PC-3 (cell line): ENCODE measurements at regions not wholly inside any gene's neighbourhood (a gene's known extent, or its start where the extent isn't known, plus 50 kb on each side); places are given as distances from the start of the nearest gene placed in this dataset.

ENCODE experiments used
- ATAC-seq: fragments of 200-7000 bp; cut with Tn5 transposase; 2 replicates; pipeline ENCODE4 v1.9.1; 2020; ENCODE audit warnings: mild to moderate bottlenecking, moderate library complexity
- BruUV-seq: library from RNA; stranded (reverse); fragments of 400-500 nt; replicated peaks from 2 replicates; lab custom pipeline; 2021; lab: Mats Ljungman, UMichigan
- CTCF ChIA-PET: fragments of 300-600 bp; sonication (Branson Sonifier 250); formaldehyde crosslinking; loops from one replicate; lab custom pipeline; 2022; ENCODE audit warnings: antibody characterized with exemption; lab: Charles Lee
- POLR2A ChIA-PET: fragments of 300-600 bp; sonication (Branson Sonifier 250); formaldehyde crosslinking; loops from one replicate; lab custom pipeline; 2022; ENCODE audit warnings: antibody characterized with exemption; ENCODE audit not compliant: unreplicated experiment; lab: Charles Lee
- DNase-seq: peaks from one replicate; pipeline ENCODE4 v3.0.0-alpha.2; 2015
- H2AFZ ChIP-seq: fragments of 300-600 bp; sonication (generic); 2 replicates; pipeline ENCODE4 v1.6.0; 2016; ENCODE audit warnings: antibody characterized with exemption, low read length
- H3F3A ChIP-seq: fragments of 300-600 bp; sonication (generic); one replicate; pipeline ENCODE4 v1.6.0; 2017; ENCODE audit warnings: antibody characterized with exemption, low read length, control low read depth, mild to moderate bottlenecking; ENCODE audit not compliant: unreplicated experiment
- H3K27ac ChIP-seq: fragments of 300-600 bp; sonication (generic); 2 replicates; pipeline ENCODE4 v1.5.1; 2016; ENCODE audit warnings: mild to moderate bottlenecking, low read length
- H3K27me3 ChIP-seq: fragments of 300-600 bp; sonication (generic); 2 replicates; pipeline ENCODE4 v1.6.1; 2016; ENCODE audit warnings: low read length, mixed read lengths
- H3K36me3 ChIP-seq: fragments of 300-600 bp; sonication (generic); 2 replicates; pipeline ENCODE4 v1.6.1; 2016; ENCODE audit warnings: low read depth, mixed run types, low read length, mixed read lengths
- H3K4me1 ChIP-seq: fragments of 300-600 bp; sonication (generic); 2 replicates; pipeline ENCODE4 v1.5.1; 2016; ENCODE audit warnings: low read length; ENCODE audit not compliant: insufficient read depth
- H3K4me2 ChIP-seq: fragments of 300-600 bp; sonication (generic); 2 replicates; pipeline ENCODE4 v1.6.0; 2016; ENCODE audit warnings: low read length
- H3K4me3 ChIP-seq: fragments of 300-600 bp; sonication (generic); 2 replicates; pipeline ENCODE4 v1.5.1; 2016; ENCODE audit warnings: mild to moderate bottlenecking, low read length, mixed read lengths
- H3K79me2 ChIP-seq: fragments of 300-600 bp; sonication (generic); 2 replicates; pipeline ENCODE4 v1.6.1; 2017; ENCODE audit warnings: low read length, mixed read lengths
- H3K9ac ChIP-seq: fragments of 300-600 bp; sonication (generic); 2 replicates; pipeline ENCODE4 v1.6.0; 2016; ENCODE audit warnings: mild to moderate bottlenecking, low read length
- H3K9me2 ChIP-seq: fragments of 300-600 bp; sonication (generic); replicated peaks from 2 replicates; pipeline ENCODE4 v1.6.1; 2016; ENCODE audit warnings: mixed run types, low read length, mixed read lengths
- H3K9me3 ChIP-seq: fragments of 300-600 bp; sonication (generic); 2 replicates; pipeline ENCODE4 v1.6.1; 2016; ENCODE audit warnings: low read length, mixed read lengths
- H4K20me1 ChIP-seq: fragments of 300-600 bp; sonication (generic); 2 replicates; pipeline ENCODE4 v1.6.1; 2016; ENCODE audit warnings: low read length, mixed read lengths
- EZH2 ChIP-seq: fragments of 300-600 bp; sonication (generic); IDR thresholded peaks from one replicate; pipeline ENCODE4 v1.6.1; 2017; ENCODE audit warnings: antibody characterized with exemption, mild to moderate bottlenecking, low read length; ENCODE audit not compliant: unreplicated experiment
- EZH2phosphoT487 ChIP-seq: fragments of 300-600 bp; sonication (generic); IDR thresholded peaks from 2 replicates; pipeline ENCODE4 v1.6.1; 2018; ENCODE audit warnings: mild to moderate bottlenecking, antibody characterized with exemption, low read length, borderline replicate concordance
- intact Hi-C: fragments of 100-400 bp; cut with micrococcal nuclease; formaldehyde crosslinking; loops from 2 replicates; pipeline ENCODE4 v1.9.0; 2023
- TF ChIP-seq, protein P1 (sequence below): fragments of 300-600 bp; sonication (generic); conservative IDR thresholded peaks from 2 replicates; pipeline ENCODE4 v1.5.1; 2017; ENCODE audit warnings: antibody characterized with exemption, low read depth, mild to moderate bottlenecking, low read length

DNA sequence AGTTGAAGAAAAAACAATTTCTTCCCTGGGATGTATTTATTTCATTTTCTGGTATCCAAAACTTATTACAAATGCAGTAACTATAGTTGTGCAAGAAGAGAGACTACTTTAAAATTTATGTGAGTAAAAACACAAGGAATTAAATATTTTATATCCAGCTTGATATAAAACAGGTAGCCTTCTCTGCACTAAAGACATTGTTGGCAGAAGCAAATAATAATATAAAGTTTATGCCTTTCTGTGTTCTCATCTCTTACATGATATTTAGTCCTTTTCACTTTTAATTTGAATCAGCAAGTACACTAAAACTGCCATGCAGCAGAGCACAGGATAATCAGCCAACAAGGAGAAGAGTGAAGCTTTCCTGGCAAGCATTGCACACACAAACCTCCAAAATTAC, 352.7 kb downstream of the ARL6IP6 start:
- DNase-seq (no peak), ATAC-seq (no peak)
- Histone ChIP-seq H3F3A (no peaks in the 10 kb centered on the region), H3K36me3 (no peaks in the 10 kb centered on the region), H3K9me2 (no peaks in the 10 kb centered on the region), H3K9ac (no peak overlapping the region), H3K27me3 (peaks cover 8% of the 10 kb centered on the region; the same call in 1 of the 2 replicates), H3K4me1 (no peaks in the 10 kb centered on the region), H3K79me2 (no peaks in the 10 kb centered on the region), H3K4me3 (no peak overlapping the region), H2AFZ (no peak overlapping the region), H3K27ac (no peak overlapping the region), H3K9me3 (no peaks in the 10 kb centered on the region), H3K4me2 (no peak overlapping the region), H4K20me1 (no peaks in the 10 kb centered on the region)
- intact Hi-C loops: no loop called here
- ChIA-PET CTCF (no interaction called here), POLR2A (no interaction called here)
- BruUV-seq: no TSS peak
- TF ChIP-seq EZH2phosphoT487: no peak
- TF ChIP-seq, protein P1, sequence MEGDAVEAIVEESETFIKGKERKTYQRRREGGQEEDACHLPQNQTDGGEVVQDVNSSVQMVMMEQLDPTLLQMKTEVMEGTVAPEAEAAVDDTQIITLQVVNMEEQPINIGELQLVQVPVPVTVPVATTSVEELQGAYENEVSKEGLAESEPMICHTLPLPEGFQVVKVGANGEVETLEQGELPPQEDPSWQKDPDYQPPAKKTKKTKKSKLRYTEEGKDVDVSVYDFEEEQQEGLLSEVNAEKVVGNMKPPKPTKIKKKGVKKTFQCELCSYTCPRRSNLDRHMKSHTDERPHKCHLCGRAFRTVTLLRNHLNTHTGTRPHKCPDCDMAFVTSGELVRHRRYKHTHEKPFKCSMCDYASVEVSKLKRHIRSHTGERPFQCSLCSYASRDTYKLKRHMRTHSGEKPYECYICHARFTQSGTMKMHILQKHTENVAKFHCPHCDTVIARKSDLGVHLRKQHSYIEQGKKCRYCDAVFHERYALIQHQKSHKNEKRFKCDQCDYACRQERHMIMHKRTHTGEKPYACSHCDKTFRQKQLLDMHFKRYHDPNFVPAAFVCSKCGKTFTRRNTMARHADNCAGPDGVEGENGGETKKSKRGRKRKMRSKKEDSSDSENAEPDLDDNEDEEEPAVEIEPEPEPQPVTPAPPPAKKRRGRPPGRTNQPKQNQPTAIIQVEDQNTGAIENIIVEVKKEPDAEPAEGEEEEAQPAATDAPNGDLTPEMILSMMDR: no peak
- no peak for TF ChIP-seq EZH2

DNA sequence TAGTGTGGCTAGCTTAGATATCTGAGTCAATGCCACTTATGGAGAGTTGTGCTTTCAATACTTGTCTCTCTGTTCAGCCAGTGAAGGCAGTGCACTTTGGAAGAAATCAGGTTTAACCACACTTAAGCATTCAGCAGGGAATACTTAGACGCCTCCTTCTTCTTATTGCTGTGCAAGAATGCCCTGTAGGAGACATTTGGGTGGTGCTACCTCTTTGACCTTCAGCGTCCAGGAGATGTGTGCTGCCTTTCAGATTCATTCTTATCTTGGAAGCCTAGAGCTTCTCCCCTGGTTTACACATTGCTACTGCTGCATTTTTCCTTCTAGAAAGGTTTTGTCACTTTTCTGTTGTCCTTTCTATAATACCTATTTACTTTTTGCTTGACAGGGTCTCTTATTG, 350.5 kb downstream of the ARL6IP6 start:
- CTCF ChIA-PET: no interaction called here
- H3K4me3 ChIP-seq: no peak overlapping the region

DNA sequence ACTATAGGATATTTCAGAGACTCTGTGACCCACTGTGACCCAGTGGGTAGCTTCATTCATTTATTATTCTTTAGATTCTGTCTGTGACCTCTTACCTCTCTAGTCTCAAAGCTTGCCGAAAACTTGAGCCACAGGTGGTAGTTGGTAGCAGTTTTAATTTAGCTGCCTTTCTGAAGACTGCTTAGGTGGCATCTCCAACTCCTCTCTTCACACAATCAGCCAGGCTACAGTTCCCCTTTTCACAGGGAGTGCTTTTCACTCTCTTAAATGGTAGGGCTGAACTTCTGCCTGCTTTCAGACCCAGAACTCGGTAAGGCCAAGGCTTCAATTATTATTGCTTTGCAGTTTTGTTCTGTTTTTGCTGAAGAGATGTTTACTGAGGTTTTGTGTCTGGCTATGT, 349.6 kb downstream of the ARL6IP6 start:
- Histone ChIP-seq H4K20me1 (no peaks in the 10 kb centered on the region), H3K27me3 (0 out of 2 replicates have a peak, but pooled peaks cover 5% of the 10 kb centered on the region), H3K9me2 (no peaks in the 10 kb centered on the region), H3K27ac (no peak overlapping the region), H3K4me1 (no peaks in the 10 kb centered on the region), H3K36me3 (no peaks in the 10 kb centered on the region), H3F3A (no peaks in the 10 kb centered on the region), H3K4me3 (no peak overlapping the region), H3K9me3 (no peaks in the 10 kb centered on the region), H2AFZ (no peak overlapping the region), H3K79me2 (no peaks in the 10 kb centered on the region), H3K4me2 (no peak overlapping the region), H3K9ac (no peak overlapping the region)
- DNase-seq (no peak), ATAC-seq (no peak)
- POLR2A ChIA-PET: no interaction called here
- TF ChIP-seq EZH2 (no peak), EZH2phosphoT487 (no peak)
- TF ChIP-seq, protein P1: no peak
- intact Hi-C loops: no loop called here
- BruUV-seq: no TSS peak
- CTCF ChIA-PET: no interaction called here

More for the DNA sequence above, 350.5 kb downstream of the ARL6IP6 start:
- no peaks in the 10 kb centered on the region for H3K4me1 ChIP-seq
- no peak for DNase-seq
- ATAC-seq: no peak
- POLR2A ChIA-PET: no interaction called here
- no peaks in the 10 kb centered on the region for H3K9me3 ChIP-seq
- intact Hi-C loops: no loop called here
- no peaks in the 10 kb centered on the region for H3K9me2 ChIP-seq
- H3K79me2 ChIP-seq: no peaks in the 10 kb centered on the region
- no peaks in the 10 kb centered on the region for H4K20me1 ChIP-seq
- no peak overlapping the region for H3K9ac ChIP-seq
- TF ChIP-seq EZH2: no peak
- H3K4me2 ChIP-seq: no peak overlapping the region
- no peaks in the 10 kb centered on the region for H3F3A ChIP-seq
- no TSS peak for BruUV-seq
- H3K27me3 ChIP-seq: 0 out of 2 replicates have a peak, but pooled peaks cover 5% of the 10 kb centered on the region
- no peak overlapping the region for H2AFZ ChIP-seq
- H3K27ac ChIP-seq: no peak overlapping the region
- H3K36me3 ChIP-seq: no peaks in the 10 kb centered on the region
